ENCODE measurements at regions not wholly inside any gene's neighbourhood (a gene's known extent, or its start where the extent isn't known, plus 50 kb on each side); places are given as distances from the start of the nearest gene placed in this dataset.

GRCh38 chr5:15080219-15080618 lies 208.6 kb upstream of the ANKH start:
- TF ChIP-seq POLR2A (IDR thresholded peaks at IDR 0.05) (no peak), CTCF (IDR thresholded peaks at IDR 0.05) (no peak)

Data from uterus (tissue), 2 donors.